ENCODE measurements at regions not wholly inside any gene's neighbourhood (a gene's known extent, or its start where the extent isn't known, plus 50 kb on each side); places are given as distances from the start of the nearest gene placed in this dataset.

DNA sequence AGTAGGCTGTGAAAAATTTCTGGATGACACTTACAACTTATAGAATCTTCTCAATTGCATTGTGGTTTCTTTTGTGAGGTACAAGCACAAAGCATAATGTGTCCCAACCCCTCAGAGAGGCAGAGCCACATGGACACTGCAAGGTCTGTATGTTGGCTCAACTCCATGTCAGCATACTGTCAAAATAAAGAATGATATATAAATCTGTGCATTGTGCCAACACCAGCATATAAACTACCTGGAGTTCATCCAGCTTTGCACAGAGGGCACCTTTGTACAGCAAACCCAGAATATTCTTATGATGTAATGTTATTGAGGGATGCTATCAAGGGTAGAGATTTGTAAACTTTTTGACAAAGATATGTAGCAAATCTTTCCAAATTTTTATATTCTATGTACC lies 1065.8 kb upstream of the MIR17HG start:
- TF ChIP-seq, protein P1, sequence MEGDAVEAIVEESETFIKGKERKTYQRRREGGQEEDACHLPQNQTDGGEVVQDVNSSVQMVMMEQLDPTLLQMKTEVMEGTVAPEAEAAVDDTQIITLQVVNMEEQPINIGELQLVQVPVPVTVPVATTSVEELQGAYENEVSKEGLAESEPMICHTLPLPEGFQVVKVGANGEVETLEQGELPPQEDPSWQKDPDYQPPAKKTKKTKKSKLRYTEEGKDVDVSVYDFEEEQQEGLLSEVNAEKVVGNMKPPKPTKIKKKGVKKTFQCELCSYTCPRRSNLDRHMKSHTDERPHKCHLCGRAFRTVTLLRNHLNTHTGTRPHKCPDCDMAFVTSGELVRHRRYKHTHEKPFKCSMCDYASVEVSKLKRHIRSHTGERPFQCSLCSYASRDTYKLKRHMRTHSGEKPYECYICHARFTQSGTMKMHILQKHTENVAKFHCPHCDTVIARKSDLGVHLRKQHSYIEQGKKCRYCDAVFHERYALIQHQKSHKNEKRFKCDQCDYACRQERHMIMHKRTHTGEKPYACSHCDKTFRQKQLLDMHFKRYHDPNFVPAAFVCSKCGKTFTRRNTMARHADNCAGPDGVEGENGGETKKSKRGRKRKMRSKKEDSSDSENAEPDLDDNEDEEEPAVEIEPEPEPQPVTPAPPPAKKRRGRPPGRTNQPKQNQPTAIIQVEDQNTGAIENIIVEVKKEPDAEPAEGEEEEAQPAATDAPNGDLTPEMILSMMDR (IDR thresholded peaks at IDR 0.05), result no peak
- TF ChIP-seq POLR2AphosphoS5 (IDR thresholded peaks at IDR 0.05; ENCODE audit: insufficient read depth in 1 of 2, low read depth in 1 of 2) (no peak), POLR2A (IDR thresholded peaks at IDR 0.05) (no peak)

All from vagina (tissue), 2 donors.